GM12875 (cell line): ENCODE measurements at regions not wholly inside any gene's neighbourhood (a gene's known extent, or its start where the extent isn't known, plus 50 kb on each side); places are given as distances from the start of the nearest gene placed in this dataset.

Source experiments
- H3K4me3 ChIP-seq: one replicate; pipeline ENCODE4 v1.5.1; 2011; ENCODE audit warnings: low read depth, low read length, control low read depth
- TF ChIP-seq, protein P1 (sequence below): IDR thresholded peaks from 2 replicates; pipeline ENCODE4 v1.5.1; 2011; ENCODE audit warnings: low read depth, mild to moderate bottlenecking, control low read depth, inconsistent platforms, low read length, moderate library complexity, borderline replicate concordance; ENCODE audit not compliant: insufficient read depth

DNA sequence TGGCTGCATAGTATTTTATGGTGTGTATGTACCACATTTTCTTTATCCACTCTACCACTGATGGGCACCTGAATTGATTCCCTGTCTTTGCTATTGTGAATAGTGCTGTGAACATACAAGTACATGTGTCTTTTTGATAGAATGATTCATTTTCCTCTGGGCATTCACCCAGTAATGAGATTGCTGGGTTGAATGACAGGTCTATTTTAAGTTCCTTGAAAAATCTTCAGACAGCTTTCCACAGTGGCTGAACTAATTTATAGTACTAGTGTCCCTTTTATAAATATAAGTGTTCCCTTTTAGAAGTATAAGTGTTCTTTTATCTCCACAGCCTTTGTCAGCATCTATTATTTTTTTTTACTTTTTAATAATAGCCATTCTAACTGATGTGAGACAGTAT is 303.9 kb upstream of the EPHA4 start:
- TF ChIP-seq, protein P1, sequence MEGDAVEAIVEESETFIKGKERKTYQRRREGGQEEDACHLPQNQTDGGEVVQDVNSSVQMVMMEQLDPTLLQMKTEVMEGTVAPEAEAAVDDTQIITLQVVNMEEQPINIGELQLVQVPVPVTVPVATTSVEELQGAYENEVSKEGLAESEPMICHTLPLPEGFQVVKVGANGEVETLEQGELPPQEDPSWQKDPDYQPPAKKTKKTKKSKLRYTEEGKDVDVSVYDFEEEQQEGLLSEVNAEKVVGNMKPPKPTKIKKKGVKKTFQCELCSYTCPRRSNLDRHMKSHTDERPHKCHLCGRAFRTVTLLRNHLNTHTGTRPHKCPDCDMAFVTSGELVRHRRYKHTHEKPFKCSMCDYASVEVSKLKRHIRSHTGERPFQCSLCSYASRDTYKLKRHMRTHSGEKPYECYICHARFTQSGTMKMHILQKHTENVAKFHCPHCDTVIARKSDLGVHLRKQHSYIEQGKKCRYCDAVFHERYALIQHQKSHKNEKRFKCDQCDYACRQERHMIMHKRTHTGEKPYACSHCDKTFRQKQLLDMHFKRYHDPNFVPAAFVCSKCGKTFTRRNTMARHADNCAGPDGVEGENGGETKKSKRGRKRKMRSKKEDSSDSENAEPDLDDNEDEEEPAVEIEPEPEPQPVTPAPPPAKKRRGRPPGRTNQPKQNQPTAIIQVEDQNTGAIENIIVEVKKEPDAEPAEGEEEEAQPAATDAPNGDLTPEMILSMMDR = no peak
- H3K4me3 ChIP-seq = no peak overlapping the region

DNA sequence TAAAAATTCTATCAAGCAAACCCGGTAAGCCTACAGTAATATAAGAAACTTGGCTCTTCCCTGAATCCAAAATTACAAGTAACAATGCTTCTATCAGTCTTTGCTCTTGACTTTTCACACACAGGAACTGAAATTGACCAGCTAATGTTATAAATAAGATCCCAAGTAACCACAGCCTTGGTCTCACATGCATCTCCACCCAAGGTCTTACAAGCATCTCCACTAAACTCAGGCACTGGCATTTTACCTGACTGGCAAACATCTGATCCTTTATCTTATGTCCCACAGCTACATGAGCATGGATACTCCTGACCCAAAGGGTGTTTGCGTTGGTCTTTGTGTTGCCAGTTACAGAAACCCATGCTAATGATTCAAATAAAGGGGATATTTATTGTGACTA is 302.3 kb upstream of the EPHA4 start:
- TF ChIP-seq, protein P1 = no peak
- H3K4me3 ChIP-seq = no peak overlapping the region

- H3K4me3 ChIP-seq = no peak overlapping the region
Measured at GRCh38 chr2:221857719-221858118, 285.6 kb upstream of the EPHA4 start.

DNA sequence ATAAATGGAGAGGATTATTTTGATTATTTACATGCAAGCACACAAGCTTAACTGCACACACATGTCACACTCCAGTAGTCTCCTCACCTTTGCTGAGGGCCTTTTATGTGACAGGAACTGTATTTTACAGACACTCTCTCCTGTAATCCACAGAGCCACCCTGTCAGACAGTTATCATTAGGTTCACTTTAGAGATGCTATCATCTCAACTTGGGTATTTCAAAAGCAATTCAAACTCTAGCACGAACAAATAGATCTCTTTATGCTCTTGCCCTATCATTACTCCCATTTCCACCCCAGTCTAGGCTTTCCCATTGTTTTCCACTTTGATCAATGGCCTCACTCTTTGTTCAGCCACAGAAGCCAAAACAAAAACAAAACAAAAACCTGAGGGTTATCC is 281.2 kb upstream of the EPHA4 start:
- no peak overlapping the region for H3K4me3 ChIP-seq

More at GRCh38 chr2:221857719-221858118, 285.6 kb upstream of the EPHA4 start:
- TF ChIP-seq, protein P1 = no peak

DNA sequence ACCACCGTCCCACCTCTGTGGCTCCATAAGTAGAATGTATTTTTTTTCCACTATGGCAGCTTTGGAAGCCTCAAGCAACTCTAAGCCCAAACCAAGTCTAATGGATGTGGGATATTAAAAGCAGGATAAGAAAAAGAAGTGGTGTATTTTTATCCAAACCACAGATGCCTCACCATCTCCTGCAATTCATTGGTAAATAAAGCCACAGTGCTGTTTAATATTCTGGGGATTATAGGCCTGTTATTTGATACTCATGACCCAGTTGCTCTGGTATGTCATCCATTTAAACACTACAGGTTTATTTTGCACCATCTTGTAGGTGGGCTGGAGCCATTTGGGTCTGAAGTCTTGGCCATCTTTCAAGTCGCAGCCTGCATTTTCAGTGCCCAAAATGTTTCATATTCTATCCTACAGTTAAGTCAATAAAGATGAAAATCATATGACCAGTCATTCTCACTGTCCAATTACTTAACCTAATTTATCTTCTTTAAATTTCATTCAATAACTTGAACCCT is 279.5 kb upstream of the EPHA4 start:
- TF ChIP-seq, protein P1 = no peak
- no peak overlapping the region for H3K4me3 ChIP-seq

More for the DNA sequence above, 281.2 kb upstream of the EPHA4 start:
- TF ChIP-seq, protein P1 = no peak

- TF ChIP-seq, protein P1 = no peak
- no peak overlapping the region for H3K4me3 ChIP-seq
Measured at GRCh38 chr2:221850076-221850475, 278.0 kb upstream of the EPHA4 start.

DNA sequence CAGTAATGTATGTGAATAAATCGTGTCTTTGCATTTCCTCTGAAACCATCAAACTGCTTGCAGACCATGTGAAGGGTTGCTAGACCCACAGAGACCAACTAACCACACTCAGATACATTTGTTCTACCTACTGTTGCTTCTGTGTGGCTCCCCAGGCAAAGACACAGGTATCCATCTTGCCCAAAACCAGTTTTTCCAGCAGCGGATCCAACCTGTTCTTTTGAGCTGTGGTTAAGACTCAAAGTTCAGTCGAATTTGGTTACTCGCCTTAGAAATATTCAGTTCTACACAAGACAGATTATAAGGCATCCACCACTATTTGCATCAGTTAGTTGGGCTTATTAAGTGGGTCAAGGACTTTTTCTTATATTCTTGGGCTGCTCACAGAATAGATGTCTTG is 276.2 kb upstream of the EPHA4 start:
- TF ChIP-seq, protein P1 = no peak
- no peak overlapping the region for H3K4me3 ChIP-seq
